GM19438 (cell line): ENCODE measurements at regions not wholly inside any gene's neighbourhood (a gene's known extent, or its start where the extent isn't known, plus 50 kb on each side); places are given as distances from the start of the nearest gene placed in this dataset.

ENCODE experiments used
- ATAC-seq: cut with Tn5 transposase; IDR thresholded peaks from one replicate; pipeline ENCODE4 v1.9.1; 2021; ENCODE audit warnings: low read depth; ENCODE audit not compliant: unreplicated experiment

GRCh38 chr2:72006188-72006736 lies 141.4 kb downstream of the CYP26B1 start:
- ATAC-seq: no peak

- ATAC-seq: no peak
These were observed 142.7 kb downstream of the CYP26B1 start for GRCh38 chr2:72004976-72005375.

- no peak for ATAC-seq
These were observed 143.3 kb downstream of the CYP26B1 start for GRCh38 chr2:72004201-72004915.

- ATAC-seq: no peak
These were observed 143.9 kb downstream of the CYP26B1 start for GRCh38 chr2:72003796-72004195.

DNA sequence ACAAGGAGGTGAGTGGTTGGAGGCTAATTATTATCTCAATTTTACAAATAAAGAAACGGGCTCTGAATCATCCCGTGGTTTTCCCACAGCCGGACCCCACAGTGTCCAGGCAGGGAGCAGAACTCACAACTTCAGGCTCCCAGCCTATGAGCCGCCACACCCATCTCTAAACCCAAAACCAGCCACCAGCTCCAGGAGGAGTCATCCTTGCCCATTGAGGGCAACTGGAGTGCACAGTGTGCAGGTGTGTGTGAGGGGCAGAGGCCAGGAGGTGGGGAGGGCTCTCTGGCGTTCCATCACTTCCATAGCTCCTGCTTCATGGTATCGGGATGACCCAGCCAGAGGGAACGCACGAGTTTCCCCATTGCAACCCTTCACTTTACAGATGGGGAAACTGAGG lies 144.5 kb downstream of the CYP26B1 start:
- no peak for ATAC-seq

- ATAC-seq: no peak
These were observed 145.5 kb downstream of the CYP26B1 start for GRCh38 chr2:72001937-72002690.

- no peak for ATAC-seq
These were observed 147.6 kb downstream of the CYP26B1 start for GRCh38 chr2:72000110-72000509.

GRCh38 chr2:71999580-71999979 lies 148.1 kb downstream of the CYP26B1 start:
- no peak for ATAC-seq

GRCh38 chr2:71997843-71998242 lies 149.8 kb downstream of the CYP26B1 start:
- no peak for ATAC-seq

DNA sequence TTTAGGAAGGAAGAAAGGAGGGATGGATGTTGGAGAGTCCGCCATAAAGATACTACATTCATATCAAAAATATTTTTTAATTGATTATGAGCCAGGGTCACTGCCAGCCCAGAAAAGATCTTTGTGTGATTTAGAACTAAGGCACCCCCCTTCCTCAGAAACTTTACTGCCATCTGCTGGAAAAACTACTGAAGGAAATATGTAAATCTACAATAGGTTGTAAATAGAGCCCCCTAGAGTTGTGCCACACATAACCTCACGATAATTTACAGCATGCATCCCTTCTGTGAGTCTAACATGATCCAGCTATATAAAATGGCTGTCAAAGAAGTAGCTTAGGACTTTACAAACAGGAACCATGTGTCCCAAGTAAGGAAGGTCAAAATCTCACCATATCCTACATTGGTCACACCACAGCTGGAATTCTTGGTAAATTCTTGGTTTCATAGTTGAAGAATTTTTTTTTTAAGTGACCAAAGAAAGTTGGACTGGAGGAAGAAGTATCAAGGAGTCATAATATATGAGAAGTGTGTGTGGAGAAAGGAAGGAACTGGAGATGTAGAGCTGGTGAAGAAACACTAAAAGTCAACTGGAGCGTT lies 152.5 kb downstream of the CYP26B1 start:
- ATAC-seq: no peak

DNA sequence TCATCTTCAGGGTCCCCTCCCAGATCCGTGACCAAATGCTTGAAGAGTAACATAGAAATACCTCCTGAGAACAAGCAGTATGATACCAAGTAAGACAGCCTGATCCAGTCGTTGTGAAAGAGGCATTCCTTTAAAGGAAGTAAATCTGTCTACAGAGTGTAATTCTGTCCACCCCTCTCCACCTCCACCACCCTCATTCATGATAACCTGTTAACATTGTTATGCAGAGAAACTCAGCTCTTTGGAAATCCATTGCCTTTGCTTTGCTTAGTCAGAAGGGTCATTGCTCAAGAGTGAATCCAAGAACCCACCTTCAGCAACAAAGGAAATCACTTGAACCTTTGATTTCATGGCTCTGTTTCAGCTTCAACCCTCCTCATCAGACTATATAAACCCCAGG lies 155.6 kb downstream of the CYP26B1 start:
- no peak for ATAC-seq

DNA sequence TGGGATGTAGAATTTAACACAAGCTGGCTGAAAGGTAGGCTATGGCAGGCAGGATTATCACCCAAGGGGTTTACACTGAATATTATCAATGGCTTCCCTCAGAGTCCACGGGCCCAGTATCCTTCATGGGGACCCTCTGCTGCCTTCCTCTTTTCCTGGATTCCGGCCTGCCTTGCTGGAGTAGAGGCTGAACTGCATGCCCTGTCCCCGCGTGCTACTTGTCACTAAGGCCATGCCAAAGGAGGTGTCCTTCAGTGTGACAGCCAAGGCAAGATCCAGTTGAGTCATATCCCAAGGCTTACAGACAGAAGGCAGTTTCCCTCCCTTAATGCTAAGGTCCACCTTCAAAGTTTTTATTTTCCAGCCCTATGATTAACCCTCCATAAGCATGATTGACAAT lies 156.3 kb downstream of the CYP26B1 start:
- ATAC-seq: no peak

DNA sequence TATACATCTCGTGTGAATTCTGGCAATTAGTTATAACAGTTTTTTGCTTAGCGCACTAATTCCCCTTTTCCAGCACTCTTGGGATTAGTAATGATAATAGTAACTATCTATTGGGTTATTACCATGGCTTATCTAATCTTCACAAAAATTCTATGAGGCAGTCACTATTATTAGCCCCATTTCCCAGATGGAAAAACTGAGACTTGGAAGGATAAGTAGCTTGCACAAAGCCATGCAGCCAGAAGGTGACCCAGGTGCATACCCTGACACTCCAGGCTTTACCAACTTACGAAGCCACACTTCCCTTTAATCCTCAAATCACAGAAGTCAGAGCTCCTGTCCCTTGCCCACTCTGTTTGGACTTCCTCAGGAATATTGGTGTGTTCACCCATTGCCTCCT lies 156.8 kb downstream of the CYP26B1 start:
- ATAC-seq: no peak

DNA sequence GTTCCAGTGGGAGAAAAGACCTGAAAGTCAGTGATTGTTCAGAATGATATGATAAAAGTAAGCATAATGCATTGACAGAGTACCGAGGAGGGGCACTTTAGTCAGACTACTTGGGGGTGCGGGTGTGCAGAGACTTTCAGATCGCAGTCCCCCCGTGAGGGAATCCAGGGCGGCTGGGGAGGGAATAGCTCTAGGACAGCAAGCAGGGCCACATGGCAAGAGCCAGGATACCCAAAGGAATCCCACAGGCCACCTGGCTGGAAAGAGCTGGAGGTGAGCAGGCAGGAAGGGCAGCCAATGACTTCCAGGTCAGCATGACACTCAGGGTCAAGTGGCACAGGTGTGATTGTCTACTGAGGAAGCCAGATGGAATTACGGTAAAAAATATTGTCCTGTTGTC lies 157.5 kb downstream of the CYP26B1 start:
- ATAC-seq: no peak

GRCh38 chr2:71989671-71990070 lies 158.0 kb downstream of the CYP26B1 start:
- ATAC-seq: no peak

DNA sequence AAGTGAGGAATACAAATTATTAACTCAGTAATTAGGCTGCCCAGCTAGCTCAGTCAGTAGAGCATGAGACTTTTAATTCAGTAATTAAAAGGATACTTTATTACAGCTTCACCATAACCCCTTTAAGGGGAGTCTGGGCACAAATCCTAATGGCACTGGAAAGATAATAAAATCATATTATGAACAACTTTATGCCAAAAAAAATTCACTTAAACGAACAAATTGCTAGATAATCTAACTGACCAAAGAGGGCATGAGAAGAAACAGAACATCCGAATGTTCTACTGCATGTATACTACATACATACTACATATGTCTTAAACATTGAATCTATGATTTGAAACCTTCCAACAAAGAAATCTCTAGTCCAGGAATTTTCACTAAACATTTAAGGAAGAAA lies 159.5 kb downstream of the CYP26B1 start:
- no peak for ATAC-seq

- ATAC-seq: no peak
These were observed 171.0 kb downstream of the CYP26B1 start for GRCh38 chr2:71976685-71977084.

- no peak for ATAC-seq
These were observed 172.8 kb downstream of the CYP26B1 start for GRCh38 chr2:71974846-71975245.

DNA sequence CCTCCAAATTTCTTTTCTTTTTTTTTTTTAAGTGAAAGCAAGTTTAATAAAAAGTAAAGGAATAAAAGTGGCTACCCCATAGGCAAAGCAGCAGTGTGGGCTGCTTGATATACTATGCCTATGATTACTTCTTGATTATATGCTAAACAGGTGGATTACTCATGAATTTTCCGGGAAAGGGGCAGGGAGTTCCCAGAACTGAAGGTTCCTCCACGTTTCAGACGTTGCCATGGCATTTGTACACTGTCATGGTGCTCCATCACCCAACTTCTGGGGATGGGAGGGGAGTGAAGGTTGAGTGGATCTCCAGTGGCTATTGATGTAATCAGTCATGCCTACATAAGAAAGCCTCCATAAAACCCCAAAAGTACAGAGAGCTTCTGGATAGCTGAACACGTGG lies 176.2 kb downstream of the CYP26B1 start:
- ATAC-seq: no peak

- ATAC-seq: no peak
These were observed 182.1 kb downstream of the CYP26B1 start for GRCh38 chr2:71965530-71965929.

GRCh38 chr2:71962911-71963694 lies 184.6 kb downstream of the CYP26B1 start:
- ATAC-seq: no peak
